GM23248 (cell line): ENCODE measurements at regions not wholly inside any gene's neighbourhood (a gene's known extent, or its start where the extent isn't known, plus 50 kb on each side); places are given as distances from the start of the nearest gene placed in this dataset.

Experiments
- EZH2 ChIP-seq: fragments of 200-600 bp; sonication (generic); IDR thresholded peaks from 2 replicates; pipeline ENCODE4 v1.6.1; 2018; ENCODE audit warnings: antibody characterized with exemption, mild to moderate bottlenecking; ENCODE audit not compliant: insufficient read depth, poor library complexity, severe bottlenecking
- EZH2phosphoT487 ChIP-seq: fragments of 200-600 bp; sonication (generic); IDR thresholded peaks from 2 replicates; pipeline ENCODE4 v1.6.1; 2018; ENCODE audit warnings: antibody characterized with exemption, moderate library complexity, mild to moderate bottlenecking, low read depth; ENCODE audit not compliant: insufficient read depth

GRCh38 chr17:71163121-71163812, 957.6 kb upstream of the SOX9 start:
- TF ChIP-seq EZH2phosphoT487 (no peak), EZH2 (no peak)
